H9 (cell line): ENCODE measurements at regions not wholly inside any gene's neighbourhood (a gene's known extent, or its start where the extent isn't known, plus 50 kb on each side); places are given as distances from the start of the nearest gene placed in this dataset.
A peak's percentile ranks its signal among the peaks of the same experiment; 100 is the strongest.
"Not testable (repeated sequence)": the region's sequence is repeated elsewhere in the genome, so short reads cannot be mapped to it uniquely, and the experiment has no call there.

Source experiments
- DNase-seq: peaks from one replicate; pipeline ENCODE4 v3.0.0-alpha.2; 2017
- H2AFZ ChIP-seq: one replicate; pipeline ENCODE4 v1.6.1; 2013; ENCODE audit warnings: mild to moderate bottlenecking, low read length, control low read depth, moderate library complexity
- H2AK5ac ChIP-seq: 2 replicates; pipeline ENCODE4 v1.6.1; 2013; ENCODE audit warnings: low read length, control low read depth, mixed read lengths; ENCODE audit not compliant: insufficient read length
- H2BK120ac ChIP-seq: one replicate; pipeline ENCODE4 v1.6.1; 2013; ENCODE audit warnings: low read depth, mild to moderate bottlenecking, low read length, control low read depth, inconsistent platforms; ENCODE audit not compliant: poor library complexity, severe bottlenecking
- H2BK12ac ChIP-seq: 2 replicates; pipeline ENCODE4 v1.6.1; 2013; ENCODE audit warnings: low read length, control low read depth, mixed read lengths, low read depth; ENCODE audit not compliant: insufficient read length
- H2BK15ac ChIP-seq: 2 replicates; pipeline ENCODE4 v1.6.1; 2013; ENCODE audit warnings: low read depth, low read length, control low read depth
- H2BK20ac ChIP-seq: one replicate; pipeline ENCODE4 v1.6.1; 2013; ENCODE audit warnings: low read depth, mild to moderate bottlenecking, low read length, control low read depth, inconsistent platforms; ENCODE audit not compliant: poor library complexity, severe bottlenecking
- H2BK5ac ChIP-seq: 2 replicates; pipeline ENCODE4 v1.6.1; 2013; ENCODE audit warnings: low read length, control low read depth, mixed read lengths; ENCODE audit not compliant: insufficient read length
- H3K14ac ChIP-seq: 2 replicates; pipeline ENCODE4 v1.6.1; 2013; ENCODE audit warnings: low read length, control low read depth; ENCODE audit not compliant: insufficient read depth
- H3K18ac ChIP-seq: 2 replicates; pipeline ENCODE4 v1.6.1; 2013; ENCODE audit warnings: low read depth, mild to moderate bottlenecking, mixed read lengths, low read length, control low read depth; ENCODE audit not compliant: insufficient read length
- H3K23ac ChIP-seq: 2 replicates; pipeline ENCODE4 v1.6.1; 2013; ENCODE audit warnings: low read length, control low read depth, mixed read lengths, low read depth; ENCODE audit not compliant: insufficient read length
- H3K23me2 ChIP-seq: 2 replicates; pipeline ENCODE4 v1.6.1; 2013; ENCODE audit warnings: low read depth, mild to moderate bottlenecking, mixed read lengths, low read length, control low read depth; ENCODE audit not compliant: insufficient read length, poor library complexity, severe bottlenecking
- H3K27ac ChIP-seq: 2 replicates; pipeline ENCODE4 v1.5.1; 2013; ENCODE audit warnings: low read length, control low read depth, mixed read lengths, low read depth; ENCODE audit not compliant: insufficient read length
- H3K27me3 ChIP-seq: 2 replicates; pipeline ENCODE4 v1.6.1; 2013; ENCODE audit warnings: low read length, control low read depth, inconsistent platforms; ENCODE audit not compliant: insufficient read depth
- H3K4ac ChIP-seq: 2 replicates; pipeline ENCODE4 v1.6.1; 2013; ENCODE audit warnings: low read depth, mild to moderate bottlenecking, control low read depth, inconsistent platforms, low read length, moderate library complexity
- H3K4me1 ChIP-seq: 2 replicates; pipeline ENCODE4 v1.6.1; 2013; ENCODE audit warnings: low read length, control low read depth, inconsistent platforms; ENCODE audit not compliant: insufficient read depth
- H3K4me2 ChIP-seq: 2 replicates; pipeline ENCODE4 v1.6.1; 2013; ENCODE audit warnings: low read length, control low read depth, mixed read lengths; ENCODE audit not compliant: insufficient read length, insufficient read depth
- H3K56ac ChIP-seq: 2 replicates; pipeline ENCODE4 v1.6.1; 2013; ENCODE audit warnings: low read depth, mild to moderate bottlenecking, mixed read lengths, low read length, control low read depth; ENCODE audit not compliant: insufficient read length
- H3K79me1 ChIP-seq: 2 replicates; pipeline ENCODE4 v1.6.1; 2013; ENCODE audit warnings: low read depth, mild to moderate bottlenecking, moderate library complexity, low read length, control low read depth, inconsistent platforms; ENCODE audit not compliant: insufficient read depth, poor library complexity, severe bottlenecking
- H3K79me2 ChIP-seq: 2 replicates; pipeline ENCODE4 v1.6.1; 2013; ENCODE audit warnings: low read length, control low read depth, inconsistent platforms; ENCODE audit not compliant: insufficient read depth
- H3K9ac ChIP-seq: 2 replicates; pipeline ENCODE4 v1.6.1; 2013; ENCODE audit warnings: low read length, control low read depth, mixed read lengths; ENCODE audit not compliant: insufficient read length; ENCODE audit errors: extremely low read depth
- H3K9me3 ChIP-seq: one replicate; pipeline ENCODE4 v1.6.1; 2013; ENCODE audit warnings: low read depth, low read length, inconsistent platforms; ENCODE audit not compliant: control insufficient read depth
- H3T11ph ChIP-seq: one replicate; pipeline ENCODE4 v1.6.1; 2013; ENCODE audit warnings: mild to moderate bottlenecking, low read length, control low read depth, inconsistent platforms
- H4K20me1 ChIP-seq: one replicate; pipeline ENCODE4 v1.6.1; 2013; ENCODE audit not compliant: control insufficient read depth, insufficient read length, insufficient read depth
- H4K5ac ChIP-seq: 2 replicates; pipeline ENCODE4 v1.6.1; 2013; ENCODE audit warnings: low read depth, mild to moderate bottlenecking, mixed read lengths, low read length, control low read depth; ENCODE audit not compliant: insufficient read length
- H4K8ac ChIP-seq: replicated peaks from 2 replicates; pipeline ENCODE4 v1.6.1; 2013; ENCODE audit warnings: low read length, control low read depth, mixed read lengths, low read depth; ENCODE audit not compliant: insufficient read length
- H4K91ac ChIP-seq: 2 replicates; pipeline ENCODE4 v1.6.1; 2013; ENCODE audit warnings: low read depth, mild to moderate bottlenecking, moderate library complexity, mixed read lengths, low read length, control low read depth; ENCODE audit not compliant: insufficient read length
- H3K27ac Mint-ChIP-seq, 3 experiments: 2 replicates in 2 of 3; 3 replicates in 1 of 3; pipeline ENCODE4 v1.8.0; 2020 to 2021; ENCODE audit warnings: mixed read lengths in 3 of 3, mild to moderate bottlenecking in 1 of 3, moderate library complexity in 1 of 3
- H3K27me3 Mint-ChIP-seq: 2 replicates; pipeline ENCODE4 v1.8.0; 2021; ENCODE audit warnings: low read depth, mild to moderate bottlenecking, moderate library complexity, mixed read lengths
- H3K36me3 Mint-ChIP-seq, 3 experiments: 2 replicates in 2 of 3; 3 replicates in 1 of 3; pipeline ENCODE4 v1.8.0; 2020 to 2021; ENCODE audit warnings: low read depth in 3 of 3, mixed read lengths in 3 of 3; ENCODE audit not compliant: insufficient read depth in 1 of 3
- H3K4me1 Mint-ChIP-seq, 2 experiments: 2 replicates each; pipeline ENCODE4 v1.8.0; 2020; ENCODE audit warnings: mixed read lengths in 2 of 2
- H3K4me3 Mint-ChIP-seq, 2 experiments: 2 replicates in 1 of 2; 3 replicates in 1 of 2; pipeline ENCODE4 v1.8.0; 2020 to 2021; ENCODE audit warnings: mild to moderate bottlenecking in 2 of 2, mixed read lengths in 2 of 2, moderate library complexity in 1 of 2
- H3K9me3 Mint-ChIP-seq, 2 experiments: 2 replicates in 1 of 2; 3 replicates in 1 of 2; pipeline ENCODE4 v1.8.0; 2020; ENCODE audit warnings: mild to moderate bottlenecking in 2 of 2, mixed read lengths in 2 of 2, moderate library complexity in 1 of 2
- CTCF ChIP-seq: fragments of 200-600 bp; sonication (generic); conservative IDR thresholded peaks from 3 replicates; pipeline ENCODE4 v1.8.0; 2021; ENCODE audit warnings: antibody characterized with exemption, mild to moderate bottlenecking
- WGBS: extraction: QIAGEN DNeasy Blood & Tissue Kit; methylation state at CpG from one replicate; pipeline ENCODE4 v1.1.7; 2013; ENCODE audit warnings: missing lambda C conversion rate, low lambda C conversion rate, mixed read lengths; ENCODE audit not compliant: insufficient read length; ENCODE audit errors: extremely low coverage; 5-methylcytosine and 5-hydroxymethylcytosine counted together

- no peaks in the 10 kb centered on the region; the same call in 1 of the 2 replicates for H3K4me1 ChIP-seq
- H2BK20ac ChIP-seq, result no peak overlapping the region
- H3K4ac ChIP-seq, result no peak overlapping the region
- H3T11ph ChIP-seq, result no peak overlapping the region
- TF ChIP-seq CTCF, result peak; percentile 34; the same call in 2 of the 3 replicates
- H4K8ac ChIP-seq, result no peak overlapping the region
- no peak overlapping the region for H3K9ac ChIP-seq
- no peaks in the 10 kb centered on the region for H3K79me1 ChIP-seq
- Mint-ChIP-seq H3K36me3 (peaks cover 4 to 14% (median 5%) of the 10 kb centered on the region in 3 experiments; a peak in 3 of 7 replicates), H3K27me3 (no peaks in the 10 kb centered on the region), H3K4me1 (peaks cover 14 to 33% of the 10 kb centered on the region in 2 experiments), H3K4me3 (no peak overlapping the region), H3K9me3 (peaks cover 11 to 23% of the 10 kb centered on the region in 2 experiments), H3K27ac (peak overlapping the region in 1 of 3 experiments; percentile 35; a peak in 1 of 7 replicates)
- H2BK120ac ChIP-seq, result no peak overlapping the region
- H4K20me1 ChIP-seq, result no peaks in the 10 kb centered on the region
- WGBS, result no CpG with 5 or more reads among the region's 6 CpGs
- H3K23ac ChIP-seq, result no peak overlapping the region
- no peak overlapping the region for H3K56ac ChIP-seq
- H2BK15ac ChIP-seq, result no peak overlapping the region
- H3K14ac ChIP-seq, result no peak overlapping the region
- no peaks in the 10 kb centered on the region for H3K23me2 ChIP-seq
- H3K18ac ChIP-seq, result no peak overlapping the region
- H3K9me3 ChIP-seq, result no peaks in the 10 kb centered on the region
- H2AK5ac ChIP-seq, result no peak overlapping the region
- H3K27ac ChIP-seq, result no peak overlapping the region
- H3K27me3 ChIP-seq, result no peaks in the 10 kb centered on the region
- no peak overlapping the region for H2BK5ac ChIP-seq
- H3K79me2 ChIP-seq, result no peaks in the 10 kb centered on the region
- no peak overlapping the region for H4K91ac ChIP-seq
- DNase-seq, result peak; percentile 53
- H4K5ac ChIP-seq, result no peak overlapping the region
- no peak overlapping the region for H3K4me2 ChIP-seq
- H2AFZ ChIP-seq, result no peak overlapping the region
- H2BK12ac ChIP-seq, result no peak overlapping the region
Observed at GRCh38 chr13:54415753-54416366, 1387.2 kb downstream of the OLFM4 start.

- H3K14ac ChIP-seq, H4K8ac ChIP-seq, H3K23ac ChIP-seq, H2BK5ac ChIP-seq, H3K27me3 ChIP-seq, H3K18ac ChIP-seq, H3K4me3 Mint-ChIP-seq, H3K56ac ChIP-seq, H3K79me2 ChIP-seq, H2BK15ac ChIP-seq, H2AK5ac ChIP-seq, H3K4me2 ChIP-seq, H3K27ac ChIP-seq, H2BK120ac ChIP-seq, DNase-seq, H2BK12ac ChIP-seq, H4K91ac ChIP-seq, H3K4ac ChIP-seq, H2AFZ ChIP-seq, H3K27ac Mint-ChIP-seq, H2BK20ac ChIP-seq, H3K4me1 ChIP-seq, H3K36me3 Mint-ChIP-seq, H3K27me3 Mint-ChIP-seq, H3K9ac ChIP-seq, H4K5ac ChIP-seq, H3K79me1 ChIP-seq, H4K20me1 ChIP-seq, H3T11ph ChIP-seq, H3K9me3 ChIP-seq, H3K9me3 Mint-ChIP-seq, H3K23me2 ChIP-seq: not testable (repeated sequence)
- WGBS, result no CpG with 5 or more reads among the region's 15 CpGs
- H3K4me1 Mint-ChIP-seq, result peaks cover 3 to 14% of the 10 kb centered on the region in 2 experiments; a peak in 3 of 4 replicates
Observed at GRCh38 chr13:54422946-54423345, 1394.3 kb downstream of the OLFM4 start.
